Trophoblast cell (in vitro differentiated cells and primary cell): ENCODE measurements at regions not wholly inside any gene's neighbourhood (a gene's known extent, or its start where the extent isn't known, plus 50 kb on each side); places are given as distances from the start of the nearest gene placed in this dataset.

Source experiments
- DNase-seq, 2 donors: peaks; one replicate each; pipeline ENCODE4 v3.0.0-alpha.2; 2016
- H2AFZ ChIP-seq: 2 replicates; pipeline ENCODE4 v1.6.1; 2013; ENCODE audit warnings: low read length, moderate library complexity, mild to moderate bottlenecking; ENCODE audit not compliant: insufficient read depth, poor library complexity
- H2AK5ac ChIP-seq: 2 replicates; pipeline ENCODE4 v1.6.1; 2013; ENCODE audit warnings: mild to moderate bottlenecking, low read length
- H2BK120ac ChIP-seq: 2 replicates; pipeline ENCODE4 v1.6.1; 2013; ENCODE audit warnings: low read length, mild to moderate bottlenecking, moderate library complexity; ENCODE audit not compliant: insufficient read depth, poor library complexity
- H2BK12ac ChIP-seq: 2 replicates; pipeline ENCODE4 v1.6.1; 2013; ENCODE audit warnings: mild to moderate bottlenecking, low read length, moderate library complexity
- H2BK5ac ChIP-seq: 2 replicates; pipeline ENCODE4 v1.6.1; 2013; ENCODE audit warnings: low read length, low read depth, moderate library complexity, mild to moderate bottlenecking; ENCODE audit not compliant: poor library complexity
- H3K14ac ChIP-seq: 2 replicates; pipeline ENCODE4 v1.6.1; 2013; ENCODE audit warnings: mild to moderate bottlenecking, low read length
- H3K18ac ChIP-seq: 2 replicates; pipeline ENCODE4 v1.6.1; 2013; ENCODE audit warnings: mild to moderate bottlenecking, low read length
- H3K23ac ChIP-seq: 2 replicates; pipeline ENCODE4 v1.6.1; 2013; ENCODE audit warnings: low read length
- H3K27ac ChIP-seq: 2 replicates; pipeline ENCODE4 v1.5.1; 2013; ENCODE audit warnings: low read depth, mild to moderate bottlenecking, inconsistent platforms, low read length, moderate library complexity
- H3K27me3 ChIP-seq: 2 replicates; pipeline ENCODE4 v1.6.1; 2013; ENCODE audit warnings: inconsistent platforms, mild to moderate bottlenecking, low read length, moderate library complexity; ENCODE audit not compliant: insufficient read depth
- H3K36me3 ChIP-seq, 2 experiments: 1 replicate in 1 of 2; 2 replicates in 1 of 2; pipeline ENCODE4 v1.6.1; 2013; ENCODE audit warnings: low read length in 2 of 2, mild to moderate bottlenecking in 2 of 2, moderate library complexity in 1 of 2; ENCODE audit not compliant: insufficient read depth in 2 of 2, control insufficient read depth in 1 of 2
- H3K4ac ChIP-seq: 2 replicates; pipeline ENCODE4 v1.6.1; 2013; ENCODE audit warnings: low read depth, mild to moderate bottlenecking, low read length, moderate library complexity
- H3K4me1 ChIP-seq, 2 experiments: 1 replicate in 1 of 2; 2 replicates in 1 of 2; pipeline ENCODE4 v1.6.1; 2013; ENCODE audit warnings: low read length in 2 of 2, mild to moderate bottlenecking in 2 of 2, moderate library complexity in 1 of 2; ENCODE audit not compliant: insufficient read depth in 2 of 2, control insufficient read depth in 1 of 2
- H3K4me2 ChIP-seq: 2 replicates; pipeline ENCODE4 v1.6.1; 2013; ENCODE audit warnings: inconsistent platforms, mild to moderate bottlenecking, low read length, moderate library complexity
- H3K4me3 ChIP-seq: 2 replicates; pipeline ENCODE4 v1.5.1; 2013; ENCODE audit warnings: mild to moderate bottlenecking, low read depth, low read length, inconsistent platforms
- H3K79me1 ChIP-seq: one replicate; pipeline ENCODE4 v1.6.1; 2013; ENCODE audit warnings: low read length
- H3K79me2 ChIP-seq: 2 replicates; pipeline ENCODE4 v1.6.1; 2013; ENCODE audit warnings: low read length, mild to moderate bottlenecking; ENCODE audit not compliant: control insufficient read depth, insufficient read depth, poor library complexity
- H3K9ac ChIP-seq: 2 replicates; pipeline ENCODE4 v1.6.1; 2013; ENCODE audit warnings: mild to moderate bottlenecking, low read length
- H3K9me3 ChIP-seq: 2 replicates; pipeline ENCODE4 v1.6.1; 2013; ENCODE audit warnings: low read depth, mild to moderate bottlenecking, control low read depth, inconsistent platforms, low read length; ENCODE audit not compliant: insufficient read depth
- H4K12ac ChIP-seq: 2 replicates; pipeline ENCODE4 v1.6.1; 2013; ENCODE audit warnings: low read depth, mild to moderate bottlenecking, low read length, moderate library complexity
- H4K8ac ChIP-seq: 2 replicates; pipeline ENCODE4 v1.6.1; 2013; ENCODE audit warnings: low read depth, mild to moderate bottlenecking, low read length, moderate library complexity
- H4K91ac ChIP-seq: one replicate; pipeline ENCODE4 v1.6.1; 2013; ENCODE audit warnings: low read depth, mild to moderate bottlenecking, low read length, moderate library complexity
- WGBS: extraction: QIAGEN DNeasy Blood & Tissue Kit; methylation state at CpG from one replicate; pipeline ENCODE4 v1.1.7; 2013; ENCODE audit warnings: missing lambda C conversion rate; ENCODE audit not compliant: insufficient read length, insufficient coverage; ENCODE audit errors: extremely low coverage; 5-methylcytosine and 5-hydroxymethylcytosine counted together

DNA sequence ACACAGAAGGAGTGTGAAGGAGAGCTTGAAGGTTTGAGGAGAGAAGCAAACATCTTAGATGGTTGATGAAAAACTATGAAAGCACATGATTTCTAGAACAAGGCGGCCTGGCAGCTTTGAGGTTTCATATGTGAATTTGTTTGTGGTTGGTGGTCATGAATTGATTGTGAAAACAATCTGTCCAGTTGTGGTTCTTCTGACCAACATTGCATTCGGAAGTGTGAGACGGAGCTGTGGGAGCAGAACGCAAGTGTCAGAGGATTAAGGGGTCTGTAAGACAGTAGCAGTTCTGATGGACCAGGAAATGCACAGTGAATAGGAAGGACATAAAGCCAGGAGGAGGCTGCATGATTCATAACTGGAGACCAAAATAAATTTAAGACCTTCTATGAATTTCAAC is 594.6 kb downstream of the NXPH1 start:
- no peak overlapping the region for H3K27ac ChIP-seq
- H3K36me3 ChIP-seq, result no peaks in the 10 kb centered on the region
- H3K14ac ChIP-seq, result no peak overlapping the region
- H3K23ac ChIP-seq, result no peak overlapping the region
- no peak overlapping the region for H4K8ac ChIP-seq
- H2BK12ac ChIP-seq, result no peak overlapping the region
- H3K4me2 ChIP-seq, result no peak overlapping the region
- no peak overlapping the region for H2BK5ac ChIP-seq
- no peak overlapping the region for H2AFZ ChIP-seq
- H3K4ac ChIP-seq, result no peak overlapping the region
- DNase-seq, result no peak
- no peaks in the 10 kb centered on the region for H3K79me2 ChIP-seq
- H3K18ac ChIP-seq, result no peak overlapping the region
- H4K91ac ChIP-seq, result no peak overlapping the region
- H3K79me1 ChIP-seq, result no peaks in the 10 kb centered on the region
- no peaks in the 10 kb centered on the region for H3K27me3 ChIP-seq
- H2BK120ac ChIP-seq, result no peak overlapping the region
- no peak overlapping the region for H3K9ac ChIP-seq
- no peaks in the 10 kb centered on the region for H3K4me1 ChIP-seq
- WGBS, result no CpG with 5 or more reads among the region's 4 CpGs
- no peak overlapping the region for H2AK5ac ChIP-seq
- H3K4me3 ChIP-seq, result no peak overlapping the region
- H3K9me3 ChIP-seq, result no peaks in the 10 kb centered on the region
- H4K12ac ChIP-seq, result no peak overlapping the region

DNA sequence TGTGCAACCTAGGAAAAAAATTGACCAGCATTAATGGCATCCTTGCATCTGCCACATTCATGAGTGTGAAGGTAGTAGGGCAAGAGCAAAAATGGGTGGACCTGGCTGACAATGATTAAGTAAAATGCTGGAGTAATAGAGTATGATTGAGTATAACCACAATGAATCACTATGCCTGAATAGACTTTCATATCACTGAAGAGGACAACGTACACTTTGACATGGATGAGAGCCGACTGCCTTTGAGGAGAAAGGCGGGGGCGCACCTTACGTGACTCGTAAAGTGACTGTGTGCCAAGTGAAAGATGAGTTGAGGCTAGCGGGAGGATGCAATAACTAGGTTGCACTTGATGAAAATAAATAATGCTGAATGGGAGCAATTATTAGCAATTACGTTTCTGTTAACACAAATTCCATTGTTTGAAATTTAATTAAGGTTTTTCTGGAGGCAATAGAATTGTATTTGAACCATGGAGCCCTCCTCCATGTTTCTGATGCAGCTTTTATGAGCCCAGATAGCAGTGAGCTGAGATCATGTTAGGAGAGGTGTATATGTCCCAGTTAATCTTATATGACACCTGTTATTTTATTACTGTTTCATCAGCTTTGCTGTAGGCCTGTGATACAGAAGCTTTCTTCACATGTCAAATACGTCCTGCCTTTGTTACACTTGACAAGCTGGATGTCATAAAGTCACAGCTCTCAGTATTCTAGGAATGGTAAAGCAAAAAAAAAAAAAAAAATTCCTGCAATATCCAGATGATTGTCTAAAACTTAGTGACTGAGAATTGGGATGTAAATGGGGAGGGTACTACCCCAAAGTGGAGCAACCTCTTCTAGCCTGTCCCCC is 596.5 kb downstream of the NXPH1 start:
- Histone ChIP-seq H2AFZ (no peak overlapping the region), H3K4ac (no peak overlapping the region), H2BK120ac (no peak overlapping the region), H3K27ac (no peak overlapping the region), H3K23ac (no peak overlapping the region), H3K14ac (no peak overlapping the region), H3K4me3 (no peak overlapping the region), H3K4me2 (no peak overlapping the region), H4K8ac (no peak overlapping the region), H3K4me1 (no peaks in the 10 kb centered on the region), H2BK12ac (no peak overlapping the region), H2AK5ac (no peak overlapping the region), H3K27me3 (no peaks in the 10 kb centered on the region), H3K79me1 (no peaks in the 10 kb centered on the region), H2BK5ac (no peak overlapping the region), H4K12ac (no peak overlapping the region), H3K79me2 (no peaks in the 10 kb centered on the region), H3K9ac (no peak overlapping the region), H3K18ac (no peak overlapping the region), H3K9me3 (no peaks in the 10 kb centered on the region), H4K91ac (no peak overlapping the region), H3K36me3 (no peaks in the 10 kb centered on the region)
- WGBS, result no CpG with 5 or more reads among the region's 9 CpGs
- no peak for DNase-seq

DNA sequence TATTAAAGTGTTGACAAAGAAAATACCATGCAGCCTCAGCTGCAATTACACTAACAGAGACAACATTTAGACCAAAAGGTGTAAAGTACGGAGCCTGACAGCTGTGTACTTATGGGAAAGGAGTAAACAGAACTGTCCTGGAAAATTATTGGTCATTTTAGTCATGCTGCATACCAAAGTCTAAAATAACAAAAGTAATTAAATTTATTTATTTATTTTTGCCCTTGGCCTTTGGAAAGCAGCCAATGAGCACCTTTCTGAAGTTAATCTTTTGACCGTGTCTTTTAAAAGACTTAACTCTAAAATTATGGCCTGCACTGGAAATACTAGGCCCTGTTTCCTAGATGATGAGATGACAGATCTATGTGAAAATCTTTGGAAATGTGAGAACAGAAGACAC is 597.6 kb downstream of the NXPH1 start:
- H4K91ac ChIP-seq, result no peak overlapping the region
- no peak overlapping the region for H3K14ac ChIP-seq
- H3K4me2 ChIP-seq, result no peak overlapping the region
- H3K27me3 ChIP-seq, result no peaks in the 10 kb centered on the region
- H3K27ac ChIP-seq, result no peak overlapping the region
- no peaks in the 10 kb centered on the region for H3K79me2 ChIP-seq
- no peaks in the 10 kb centered on the region for H3K36me3 ChIP-seq
- H4K8ac ChIP-seq, result no peak overlapping the region
- no peaks in the 10 kb centered on the region for H3K79me1 ChIP-seq
- DNase-seq, result no peak
- no peaks in the 10 kb centered on the region for H3K9me3 ChIP-seq
- H4K12ac ChIP-seq, result no peak overlapping the region
- H2BK120ac ChIP-seq, result no peak overlapping the region
- no peak overlapping the region for H2AK5ac ChIP-seq
- H2BK12ac ChIP-seq, result no peak overlapping the region
- WGBS, result no CpG with 5 or more reads among the region's 2 CpGs
- no peak overlapping the region for H2BK5ac ChIP-seq
- H3K4me1 ChIP-seq, result no peaks in the 10 kb centered on the region
- H3K18ac ChIP-seq, result no peak overlapping the region
- H2AFZ ChIP-seq, result no peak overlapping the region
- no peak overlapping the region for H3K23ac ChIP-seq
- H3K4ac ChIP-seq, result no peak overlapping the region
- no peak overlapping the region for H3K9ac ChIP-seq
- H3K4me3 ChIP-seq, result no peak overlapping the region

DNA sequence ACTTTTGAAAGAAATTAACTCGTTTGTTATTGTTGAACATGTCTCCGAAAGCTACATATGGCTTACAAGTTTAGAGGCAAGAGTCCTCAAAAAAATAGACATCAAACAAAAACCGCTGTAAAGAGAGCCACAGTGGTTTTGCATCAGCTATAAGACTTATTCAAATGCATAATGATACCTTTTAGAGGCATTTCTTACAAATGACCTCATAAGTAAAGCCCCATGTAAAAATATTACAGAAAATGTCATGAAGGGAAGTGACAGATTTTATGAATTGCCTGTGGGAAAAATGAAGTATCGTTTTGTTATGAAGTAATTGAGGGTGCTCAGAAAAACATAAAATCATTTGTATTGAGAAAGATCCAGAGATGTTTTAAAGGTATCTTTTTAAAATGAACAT is 598.0 kb downstream of the NXPH1 start:
- Histone ChIP-seq H3K23ac (no peak overlapping the region), H3K4me1 (no peaks in the 10 kb centered on the region), H3K18ac (no peak overlapping the region), H3K9ac (no peak overlapping the region), H3K79me1 (no peaks in the 10 kb centered on the region), H4K91ac (no peak overlapping the region), H3K9me3 (no peaks in the 10 kb centered on the region), H3K4ac (no peak overlapping the region), H3K27ac (no peak overlapping the region), H2AFZ (no peak overlapping the region), H2BK120ac (no peak overlapping the region), H4K12ac (no peak overlapping the region), H3K36me3 (no peaks in the 10 kb centered on the region), H3K4me2 (no peak overlapping the region), H2BK5ac (no peak overlapping the region), H4K8ac (no peak overlapping the region), H2BK12ac (no peak overlapping the region), H3K14ac (no peak overlapping the region), H3K4me3 (no peak overlapping the region), H3K79me2 (no peaks in the 10 kb centered on the region), H2AK5ac (no peak overlapping the region), H3K27me3 (no peaks in the 10 kb centered on the region)
- DNase-seq, result no peak
- WGBS, result 100% methylated on average over 1 of the region's 4 CpGs
